Sciatic nerve (tissue), 2 donors: ENCODE measurements at regions not wholly inside any gene's neighbourhood (a gene's known extent, or its start where the extent isn't known, plus 50 kb on each side); places are given as distances from the start of the nearest gene placed in this dataset.

Source experiments
- ATAC-seq: fragments of 200-7000 bp; cut with Tn5 transposase; one replicate; pipeline ENCODE4 v1.9.1; 2020; ENCODE audit warnings: mild to moderate bottlenecking, moderate library complexity
- DNase-seq: peaks from one replicate; pipeline ENCODE4 v3.0.0-alpha.2; 2020; ENCODE audit warnings: low spot score
- intact Hi-C: fragments of 100-400 bp; cut with DNase I; formaldehyde crosslinking; loops from one replicate; pipeline ENCODE4 v1.14.2; 2022
- donor health status: DM: no; HTN: no; CAD: no.
- donor health status: DM: no; HTN: no; CAD: no.

DNA sequence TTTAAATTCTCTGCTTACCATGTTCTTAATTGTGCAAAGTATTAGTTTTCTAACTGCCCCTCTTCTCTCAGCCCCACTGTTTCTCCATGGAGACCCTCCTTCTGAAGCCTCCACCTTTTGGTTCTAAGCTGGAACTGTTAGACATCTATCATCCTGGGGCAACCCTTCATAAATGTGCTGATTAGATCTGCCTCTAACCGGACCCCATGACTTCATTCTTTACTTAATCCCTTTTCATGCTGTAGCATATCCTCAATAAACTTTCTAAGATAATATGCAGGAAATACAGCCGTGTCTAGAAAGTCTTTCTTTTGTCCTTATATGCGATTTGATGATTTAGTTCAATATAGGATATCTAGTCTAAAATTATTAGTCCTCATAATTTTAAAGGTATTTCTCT lies 1020.1 kb downstream of the ADGRL2 start:
- ATAC-seq (no peak), DNase-seq (no peak)
- intact Hi-C loops = no loop called here

DNA sequence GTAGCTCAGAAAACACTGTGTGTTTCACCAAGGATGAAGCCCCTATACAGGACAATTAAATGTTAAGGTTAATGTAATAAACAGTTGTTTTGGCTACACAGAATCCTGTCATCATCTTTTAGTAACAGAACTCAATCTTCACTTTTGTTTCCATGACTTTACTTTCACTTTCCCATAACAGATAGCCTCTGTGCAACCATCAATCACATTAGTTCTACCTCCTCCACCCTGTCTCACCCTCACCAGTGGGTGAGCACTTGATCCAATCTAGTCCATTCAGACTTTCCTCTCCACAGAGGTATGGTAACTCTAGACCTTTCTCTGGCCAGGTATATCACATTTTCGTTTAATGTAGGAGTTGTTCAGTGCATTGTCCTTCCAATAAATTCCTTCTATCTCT lies 1018.5 kb downstream of the ADGRL2 start:
- DNase-seq (no peak), ATAC-seq (no peak)
- intact Hi-C loops = no loop called here

GRCh38 chr1:82818586-82818985 lies 1017.9 kb downstream of the ADGRL2 start:
- intact Hi-C loops = no loop called here
- ATAC-seq (no peak), DNase-seq (no peak)

DNA sequence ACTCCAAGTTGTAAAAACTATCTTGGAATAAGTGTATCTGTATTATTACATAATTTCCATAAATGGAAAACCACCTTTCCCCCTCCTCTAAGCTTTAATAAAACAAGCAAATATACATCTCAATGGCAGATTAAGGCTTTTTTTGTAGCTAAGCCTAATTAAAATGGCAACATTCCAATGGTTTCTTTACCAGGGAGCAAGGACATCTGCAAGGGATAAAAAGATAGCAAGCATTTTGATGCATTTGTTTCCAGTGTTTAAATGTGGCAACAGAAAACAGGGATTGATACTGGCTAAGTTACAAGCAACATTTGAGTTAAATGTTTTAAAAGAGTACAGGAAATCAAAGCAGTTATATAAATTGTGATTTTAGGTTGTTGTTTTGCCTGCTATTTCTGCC lies 1012.7 kb downstream of the ADGRL2 start:
- ATAC-seq (no peak), DNase-seq (no peak)
- intact Hi-C loops = no loop called here

DNA sequence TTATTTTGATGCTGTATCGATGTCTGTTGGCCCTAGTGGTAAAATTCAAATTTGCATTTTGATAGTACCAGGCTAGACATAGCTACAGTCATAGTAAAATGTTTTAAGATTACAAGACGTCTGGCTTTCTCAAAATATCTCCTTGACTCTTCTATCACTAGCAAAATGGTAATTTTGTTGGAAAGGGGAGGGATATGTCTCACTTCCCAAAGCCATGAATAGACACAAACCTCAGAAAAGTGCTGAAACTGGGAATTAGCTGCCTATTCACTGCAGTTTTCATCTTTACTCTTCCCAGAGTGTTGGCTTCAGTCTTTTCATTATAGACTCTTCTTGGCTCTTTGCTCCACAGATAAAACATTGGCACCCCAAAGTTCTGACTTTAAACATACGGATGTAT lies 1009.9 kb downstream of the ADGRL2 start:
- no peak for DNase-seq
- intact Hi-C loops = no loop called here
- ATAC-seq = no peak

DNA sequence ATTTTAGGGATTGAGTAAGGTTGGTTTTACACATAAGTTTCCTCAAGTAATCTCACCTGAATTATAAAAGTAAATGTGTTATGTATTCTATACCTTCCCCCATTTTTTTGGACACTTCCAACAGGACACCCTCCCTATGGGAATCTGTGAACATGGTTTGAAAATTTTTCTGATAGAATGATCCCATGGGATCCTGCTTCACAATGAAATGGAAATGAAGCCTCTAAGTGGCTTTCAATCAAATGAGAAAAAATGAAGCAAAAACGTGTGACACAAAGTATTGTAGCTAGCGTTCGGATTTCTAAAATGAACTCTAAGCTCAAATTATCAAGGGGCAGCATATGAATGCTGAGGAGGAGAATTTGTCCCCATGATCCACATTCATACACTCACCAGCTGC lies 1006.8 kb downstream of the ADGRL2 start:
- intact Hi-C loops = no loop called here
- DNase-seq (no peak), ATAC-seq (no peak)

- intact Hi-C loops = no loop called here
- ATAC-seq = no peak
- DNase-seq = no peak
Observed at GRCh38 chr1:82806133-82806532, 1005.4 kb downstream of the ADGRL2 start.

GRCh38 chr1:82801176-82801575 lies 1000.4 kb downstream of the ADGRL2 start:
- ATAC-seq (no peak), DNase-seq (no peak)
- intact Hi-C loops = no loop called here

DNA sequence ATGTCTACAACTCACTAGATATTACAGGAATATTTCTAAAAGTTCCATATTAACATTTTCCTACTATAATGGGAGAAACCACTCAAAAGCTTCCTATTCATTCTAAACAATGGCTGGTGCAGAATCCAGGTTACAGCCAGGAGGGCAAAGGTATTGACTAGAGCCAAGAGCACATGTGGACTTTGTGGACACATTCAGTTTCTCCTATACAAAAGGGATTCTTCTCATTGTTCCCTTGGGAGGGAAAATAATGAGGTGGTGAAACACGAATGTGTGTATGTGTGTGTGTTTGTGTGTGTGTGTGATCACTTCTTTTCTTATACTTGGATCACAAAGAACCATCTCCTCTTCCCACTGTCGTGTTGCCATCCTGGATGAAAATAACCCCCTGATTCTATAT lies 1000.0 kb downstream of the ADGRL2 start:
- ATAC-seq = no peak
- DNase-seq = no peak
- intact Hi-C loops = no loop called here

DNA sequence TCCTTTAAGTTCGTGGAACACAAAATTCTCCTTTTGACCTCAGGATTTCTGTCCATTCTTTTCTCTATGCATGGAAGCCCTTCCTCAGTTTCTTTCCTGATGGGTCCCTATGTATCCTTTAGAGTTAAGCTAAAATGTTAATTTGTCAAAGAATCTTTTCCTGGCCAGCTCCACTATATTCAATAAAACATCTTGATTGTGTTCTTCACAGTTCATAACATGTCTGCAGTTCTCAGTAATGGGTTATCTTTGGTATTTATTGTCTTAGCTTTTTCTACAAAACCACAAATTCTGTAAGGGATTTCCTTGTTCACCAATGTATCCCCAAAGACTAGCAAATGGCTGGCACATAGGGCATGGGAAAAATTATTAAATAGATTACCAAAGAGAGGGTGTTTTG lies 998.5 kb downstream of the ADGRL2 start:
- ATAC-seq (no peak), DNase-seq (no peak)
- intact Hi-C loops = no loop called here

- no peak for DNase-seq
- no peak for ATAC-seq
- intact Hi-C loops = no loop called here
Observed at GRCh38 chr1:82795508-82796149, 994.9 kb downstream of the ADGRL2 start.

- DNase-seq (no peak), ATAC-seq (no peak)
- intact Hi-C loops = no loop called here
Observed at GRCh38 chr1:82792151-82792550, 991.4 kb downstream of the ADGRL2 start.

GRCh38 chr1:82790556-82790955 lies 989.8 kb downstream of the ADGRL2 start:
- intact Hi-C loops = no loop called here
- DNase-seq (no peak), ATAC-seq (no peak)

DNA sequence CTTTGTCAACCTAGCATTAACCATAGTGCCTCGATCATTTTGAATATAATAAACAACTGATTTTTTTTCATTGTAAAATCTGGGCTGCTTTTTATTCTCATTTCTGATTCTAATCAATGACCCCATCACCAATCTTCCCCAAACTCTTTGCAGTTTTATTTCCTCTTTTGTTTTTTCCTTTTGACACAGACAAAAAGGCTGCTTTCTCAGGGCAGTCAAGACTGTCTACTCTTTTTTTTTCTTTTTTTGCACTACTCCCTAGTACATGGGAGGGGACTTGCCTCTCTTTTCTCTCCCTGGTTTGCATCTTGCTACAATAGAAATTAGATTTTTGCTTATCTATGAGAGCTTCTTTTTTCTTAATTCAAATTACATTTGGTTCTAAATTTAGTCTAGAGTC lies 987.9 kb downstream of the ADGRL2 start:
- ATAC-seq (no peak), DNase-seq (no peak)
- intact Hi-C loops = no loop called here

DNA sequence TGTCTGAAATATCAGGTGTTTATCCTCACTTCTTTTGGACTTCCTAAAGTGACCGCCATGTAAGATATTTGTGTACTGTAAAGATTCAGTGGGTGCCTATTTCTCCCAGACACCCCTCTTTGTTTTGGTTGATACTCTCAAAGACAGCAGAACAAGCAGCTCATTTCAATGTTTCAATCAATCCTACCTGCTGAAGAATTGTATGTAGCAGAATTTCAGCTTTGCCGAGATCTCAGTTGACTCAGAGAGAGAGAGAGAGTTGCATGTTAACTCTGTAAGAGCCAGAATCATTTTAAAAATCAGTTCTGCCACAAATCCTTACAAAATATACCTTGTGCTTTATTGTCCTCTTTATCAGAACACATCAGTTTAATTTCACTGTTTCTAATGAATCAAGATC lies 987.3 kb downstream of the ADGRL2 start:
- DNase-seq (no peak), ATAC-seq (no peak)
- intact Hi-C loops = no loop called here

GRCh38 chr1:82786883-82787282 lies 986.1 kb downstream of the ADGRL2 start:
- ATAC-seq = no peak
- DNase-seq = no peak
- intact Hi-C loops = no loop called here

- ATAC-seq = no peak
- intact Hi-C loops = no loop called here
- DNase-seq = no peak
Observed at GRCh38 chr1:82785268-82785790, 984.6 kb downstream of the ADGRL2 start.

GRCh38 chr1:82783044-82783443 lies 982.3 kb downstream of the ADGRL2 start:
- ATAC-seq (no peak), DNase-seq (no peak)
- intact Hi-C loops = no loop called here

DNA sequence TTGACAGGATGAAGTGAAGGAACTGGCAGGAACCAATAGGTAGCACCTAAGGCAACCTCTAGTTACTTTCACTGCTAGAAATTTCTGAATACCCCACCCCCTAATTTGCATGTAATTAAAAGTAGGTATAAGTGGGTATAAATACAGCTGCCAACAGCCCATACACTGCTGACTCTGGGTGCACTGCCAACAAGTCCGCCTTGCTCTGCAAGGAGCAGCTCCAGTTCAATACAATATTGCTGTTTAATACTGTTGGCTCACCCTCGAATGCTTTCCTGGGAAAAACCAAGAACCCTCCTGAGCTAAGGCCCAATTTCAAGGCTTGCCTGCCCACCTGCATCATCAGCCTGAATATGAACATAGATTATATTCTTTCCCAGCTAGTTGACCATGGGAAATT lies 981.9 kb downstream of the ADGRL2 start:
- intact Hi-C loops = no loop called here

DNA sequence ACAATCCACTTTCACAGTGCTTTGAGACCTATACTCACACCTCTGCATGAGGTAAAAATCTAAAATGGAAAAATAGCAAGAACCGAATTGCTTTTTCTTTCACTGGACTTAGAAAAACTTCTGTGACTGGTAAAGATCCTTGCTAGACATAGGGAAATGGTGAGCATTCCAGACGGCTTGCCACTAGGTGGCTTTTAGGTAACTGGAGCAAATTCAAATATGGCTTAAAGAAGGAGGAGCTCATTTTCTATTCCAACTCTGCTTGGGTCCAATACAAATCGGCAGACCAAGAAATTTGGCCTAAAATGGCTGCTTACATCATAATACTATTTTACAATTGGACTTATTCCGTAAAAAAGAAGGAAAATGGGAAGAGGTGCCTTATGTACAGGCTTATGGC lies 977.9 kb downstream of the ADGRL2 start:
- intact Hi-C loops = no loop called here
- no peak for ATAC-seq

More for the DNA sequence above, 981.9 kb downstream of the ADGRL2 start:
- DNase-seq (no peak), ATAC-seq (no peak)

GRCh38 chr1:82777240-82777639 lies 976.5 kb downstream of the ADGRL2 start:
- ATAC-seq = no peak
- no peak for DNase-seq
- intact Hi-C loops = no loop called here

More for the DNA sequence above, 977.9 kb downstream of the ADGRL2 start:
- no peak for DNase-seq
